ENCODE measurements at regions not wholly inside any gene's neighbourhood (a gene's known extent, or its start where the extent isn't known, plus 50 kb on each side); places are given as distances from the start of the nearest gene placed in this dataset.

DNA sequence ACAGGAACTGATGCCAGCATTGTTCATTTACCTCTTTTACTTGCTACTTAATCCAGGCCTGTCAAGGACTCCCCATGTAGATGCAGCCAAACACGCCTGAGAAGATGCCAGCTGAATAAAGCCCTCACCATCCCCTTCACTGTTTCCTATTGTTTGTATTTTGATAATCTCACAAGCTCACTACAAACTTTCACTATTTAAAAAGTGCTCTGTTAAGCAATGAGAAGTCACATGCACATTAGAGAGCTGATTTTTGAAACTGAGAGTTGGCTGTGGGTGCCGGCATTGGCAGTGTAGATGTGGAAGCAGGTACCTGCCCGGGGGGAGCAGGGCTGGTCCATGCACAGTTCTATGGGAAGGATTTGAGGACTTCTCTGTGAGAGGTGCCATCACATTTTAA, 169.8 kb upstream of the GRB10 start:
- TF ChIP-seq, protein P1, sequence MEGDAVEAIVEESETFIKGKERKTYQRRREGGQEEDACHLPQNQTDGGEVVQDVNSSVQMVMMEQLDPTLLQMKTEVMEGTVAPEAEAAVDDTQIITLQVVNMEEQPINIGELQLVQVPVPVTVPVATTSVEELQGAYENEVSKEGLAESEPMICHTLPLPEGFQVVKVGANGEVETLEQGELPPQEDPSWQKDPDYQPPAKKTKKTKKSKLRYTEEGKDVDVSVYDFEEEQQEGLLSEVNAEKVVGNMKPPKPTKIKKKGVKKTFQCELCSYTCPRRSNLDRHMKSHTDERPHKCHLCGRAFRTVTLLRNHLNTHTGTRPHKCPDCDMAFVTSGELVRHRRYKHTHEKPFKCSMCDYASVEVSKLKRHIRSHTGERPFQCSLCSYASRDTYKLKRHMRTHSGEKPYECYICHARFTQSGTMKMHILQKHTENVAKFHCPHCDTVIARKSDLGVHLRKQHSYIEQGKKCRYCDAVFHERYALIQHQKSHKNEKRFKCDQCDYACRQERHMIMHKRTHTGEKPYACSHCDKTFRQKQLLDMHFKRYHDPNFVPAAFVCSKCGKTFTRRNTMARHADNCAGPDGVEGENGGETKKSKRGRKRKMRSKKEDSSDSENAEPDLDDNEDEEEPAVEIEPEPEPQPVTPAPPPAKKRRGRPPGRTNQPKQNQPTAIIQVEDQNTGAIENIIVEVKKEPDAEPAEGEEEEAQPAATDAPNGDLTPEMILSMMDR (IDR thresholded peaks at IDR 0.05) = no peak
- TF ChIP-seq POLR2AphosphoS5 (IDR thresholded peaks at IDR 0.05) (no peak), EP300 (IDR thresholded peaks at IDR 0.05) (no peak)

All from sigmoid colon (tissue), 4 donors.